KMS-11 (cell line): ENCODE measurements at regions not wholly inside any gene's neighbourhood (a gene's known extent, or its start where the extent isn't known, plus 50 kb on each side); places are given as distances from the start of the nearest gene placed in this dataset.
A peak's percentile ranks its signal among the peaks of the same experiment; 100 is the strongest.

Experiments
- H2AFZ ChIP-seq: fragments of 200-600 bp; sonication (generic); 2 replicates; pipeline ENCODE4 v1.6.1; 2016; ENCODE audit warnings: antibody characterized with exemption, mixed run types, low read depth
- H3K27ac ChIP-seq: fragments of 200-600 bp; sonication (generic); 2 replicates; pipeline ENCODE4 v1.6.1; 2016; ENCODE audit warnings: mild to moderate bottlenecking, mixed run types
- H3K27me3 ChIP-seq: fragments of 200-600 bp; sonication (generic); 2 replicates; pipeline ENCODE4 v1.6.1; 2017; ENCODE audit warnings: mild to moderate bottlenecking, low read depth, mixed run types, moderate library complexity; ENCODE audit not compliant: insufficient read depth
- H3K36me3 ChIP-seq: fragments of 200-600 bp; sonication (generic); 2 replicates; pipeline ENCODE4 v1.6.1; 2017; ENCODE audit warnings: mild to moderate bottlenecking, mixed run types; ENCODE audit not compliant: insufficient read depth
- H3K4me1 ChIP-seq: fragments of 200-600 bp; sonication (generic); 2 replicates; pipeline ENCODE4 v1.6.1; 2016; ENCODE audit warnings: mild to moderate bottlenecking, low read depth, mixed run types; ENCODE audit not compliant: poor library complexity, severe bottlenecking
- H3K4me2 ChIP-seq: fragments of 200-600 bp; sonication (generic); 2 replicates; pipeline ENCODE4 v1.7.0; 2016; ENCODE audit warnings: mild to moderate bottlenecking, mixed run types
- H3K4me3 ChIP-seq: fragments of 200-600 bp; sonication (generic); IDR thresholded peaks from 2 replicates; pipeline ENCODE4 v1.6.1; 2017; ENCODE audit warnings: low read depth, low read length, mixed read lengths; ENCODE audit not compliant: insufficient read depth
- H3K79me2 ChIP-seq: fragments of 200-600 bp; sonication (generic); 2 replicates; pipeline ENCODE4 v1.6.1; 2016; ENCODE audit warnings: low read depth, mixed run types; ENCODE audit not compliant: insufficient read depth
- H3K9ac ChIP-seq: fragments of 200-600 bp; sonication (generic); 2 replicates; pipeline ENCODE4 v1.6.1; 2016; ENCODE audit warnings: mild to moderate bottlenecking, mixed run types
- H4K20me1 ChIP-seq: fragments of 200-600 bp; sonication (generic); 2 replicates; pipeline ENCODE4 v1.6.1; 2016; ENCODE audit warnings: mild to moderate bottlenecking, mixed run types; ENCODE audit not compliant: insufficient read depth
- CTCF ChIP-seq: fragments of 200-600 bp; sonication (generic); conservative IDR thresholded peaks from 2 replicates; pipeline ENCODE4 v1.6.1; 2017; ENCODE audit warnings: low read depth, mild to moderate bottlenecking, antibody characterized with exemption, low read length, moderate library complexity, mixed read lengths

- no peaks in the 10 kb centered on the region for H3K27me3 ChIP-seq
- peaks cover 9% of the 10 kb centered on the region for H3K4me1 ChIP-seq
- no peak for TF ChIP-seq CTCF
- H3K27ac ChIP-seq: no peak overlapping the region
- H3K36me3 ChIP-seq: no peaks in the 10 kb centered on the region
- H2AFZ ChIP-seq: peak overlapping the region; percentile 61; the same call in 1 of the 2 replicates
- no peaks in the 10 kb centered on the region for H3K79me2 ChIP-seq
- H3K4me3 ChIP-seq: no peak overlapping the region
- no peak overlapping the region for H3K9ac ChIP-seq
- peak overlapping the region; percentile 36; the same call in 1 of the 2 replicates for H3K4me2 ChIP-seq
- no peaks in the 10 kb centered on the region for H4K20me1 ChIP-seq
Measured at GRCh38 chrX:88612870-88613329, 134.1 kb upstream of the CPXCR1 start.

- Histone ChIP-seq H3K4me2 (0 out of 2 replicates have a peak overlapping the region, but pooled peaks have one; percentile 36), H3K4me1 (peaks cover 9% of the 10 kb centered on the region), H3K9ac (no peak overlapping the region), H3K27ac (no peak overlapping the region), H3K4me3 (no peak overlapping the region), H3K79me2 (no peaks in the 10 kb centered on the region), H4K20me1 (no peaks in the 10 kb centered on the region), H3K27me3 (no peaks in the 10 kb centered on the region), H2AFZ (peak overlapping the region; percentile 61; the same call in 1 of the 2 replicates), H3K36me3 (no peaks in the 10 kb centered on the region)
- TF ChIP-seq CTCF: peak; percentile 52
Measured at GRCh38 chrX:88613338-88613737, 133.7 kb upstream of the CPXCR1 start.

GRCh38 chrX:88621278-88621677 lies 125.7 kb upstream of the CPXCR1 start:
- Histone ChIP-seq H2AFZ (no peak overlapping the region), H3K4me1 (peaks cover 20% of the 10 kb centered on the region), H3K36me3 (no peaks in the 10 kb centered on the region), H3K9ac (no peak overlapping the region), H4K20me1 (no peaks in the 10 kb centered on the region), H3K27ac (no peak overlapping the region; the same call in 1 of the 2 replicates), H3K4me2 (peak overlapping the region; percentile 50), H3K27me3 (no peaks in the 10 kb centered on the region), H3K4me3 (no peak overlapping the region), H3K79me2 (no peaks in the 10 kb centered on the region)
- TF ChIP-seq CTCF: no peak

- peaks cover 2% of the 10 kb centered on the region for H3K4me1 ChIP-seq
- TF ChIP-seq CTCF: no peak
Measured at GRCh38 chrX:88655460-88655859, 91.6 kb upstream of the CPXCR1 start.

More at GRCh38 chrX:88655460-88655859, 91.6 kb upstream of the CPXCR1 start:
- Histone ChIP-seq H3K79me2 (no peaks in the 10 kb centered on the region), H3K4me3 (no peak overlapping the region), H3K27ac (no peak overlapping the region), H3K27me3 (no peaks in the 10 kb centered on the region), H2AFZ (no peak overlapping the region), H3K4me2 (no peak overlapping the region), H4K20me1 (no peaks in the 10 kb centered on the region), H3K36me3 (no peaks in the 10 kb centered on the region), H3K9ac (no peak overlapping the region)
